Prostate gland (tissue), 2 donors: ENCODE measurements at regions not wholly inside any gene's neighbourhood (a gene's known extent, or its start where the extent isn't known, plus 50 kb on each side); places are given as distances from the start of the nearest gene placed in this dataset.

ENCODE experiments used
- CTCF ChIP-seq, 4 experiments: fragments of 200-600 bp in 2 of 4; fragments of 450-650 bp in 2 of 4; sonication (generic) in 2 of 4; IDR thresholded peaks; 1 replicate in 3 of 4; 2 replicates in 1 of 4; pipeline ENCODE4 v1.5.1; 2016 to 2019; ENCODE audit warnings: antibody characterized with exemption in 4 of 4, mild to moderate bottlenecking in 2 of 4, moderate library complexity in 2 of 4
- POLR2AphosphoS5 ChIP-seq: sonication (generic); formaldehyde crosslinking; IDR thresholded peaks from one replicate; pipeline ENCODE4 v1.6.1; 2017; ENCODE audit warnings: antibody characterized with exemption

DNA sequence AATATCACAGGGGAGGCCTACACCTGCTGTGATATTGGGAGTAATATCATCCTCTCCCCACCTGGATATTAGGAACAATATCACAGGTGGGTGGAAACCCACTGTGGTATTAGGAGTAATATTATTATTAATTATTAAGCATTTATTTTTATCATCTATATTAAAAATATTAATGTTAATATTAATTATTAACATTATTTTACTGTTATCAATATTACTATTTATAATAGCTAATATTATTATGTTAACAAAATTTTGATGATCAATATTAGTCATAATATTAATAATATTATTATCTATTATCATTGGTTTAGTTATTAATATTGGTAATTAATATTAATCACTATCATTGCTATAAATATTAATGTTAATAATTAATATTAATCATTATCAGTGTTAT is 161.1 kb upstream of the API5 start:
- no peak for TF ChIP-seq CTCF (IDR thresholded peaks at IDR 0.05)
- no peak for TF ChIP-seq POLR2AphosphoS5
